ENCODE measurements at regions not wholly inside any gene's neighbourhood (a gene's known extent, or its start where the extent isn't known, plus 50 kb on each side); places are given as distances from the start of the nearest gene placed in this dataset.
"Not testable (repeated sequence)": the region's sequence is repeated elsewhere in the genome, so short reads cannot be mapped to it uniquely, and the experiment has no call there.

DNA sequence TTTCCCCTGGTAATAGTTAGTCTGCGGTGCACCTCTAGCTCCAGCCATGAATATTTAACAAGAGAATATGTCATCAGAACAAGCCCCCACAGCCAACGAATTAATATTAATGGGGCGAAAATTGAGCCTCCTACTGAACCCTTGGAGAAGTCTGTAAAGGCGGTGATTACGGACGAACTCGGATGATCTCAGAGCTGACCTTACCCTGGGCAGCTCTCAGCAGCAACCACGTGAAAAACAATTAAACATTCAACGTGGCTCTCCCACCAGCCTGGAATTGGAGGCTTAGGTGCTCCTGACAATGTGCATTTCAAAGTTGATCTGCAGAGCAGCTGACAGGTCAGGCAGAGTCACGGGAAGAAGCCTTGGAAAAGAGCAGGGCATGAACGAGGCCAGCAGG is 407.6 kb upstream of the MYT1L start:
- intact Hi-C loops (cut with DNase I): no loop called here
- DNase-seq: no peak

GRCh38 chr2:2738276-2738675 is 407.2 kb upstream of the MYT1L start:
- no peak for DNase-seq
- intact Hi-C loops (cut with DNase I): no loop called here

GRCh38 chr2:2735041-2735440 is 404.0 kb upstream of the MYT1L start:
- intact Hi-C loops (cut with DNase I): no loop called here
- no peak for DNase-seq

DNA sequence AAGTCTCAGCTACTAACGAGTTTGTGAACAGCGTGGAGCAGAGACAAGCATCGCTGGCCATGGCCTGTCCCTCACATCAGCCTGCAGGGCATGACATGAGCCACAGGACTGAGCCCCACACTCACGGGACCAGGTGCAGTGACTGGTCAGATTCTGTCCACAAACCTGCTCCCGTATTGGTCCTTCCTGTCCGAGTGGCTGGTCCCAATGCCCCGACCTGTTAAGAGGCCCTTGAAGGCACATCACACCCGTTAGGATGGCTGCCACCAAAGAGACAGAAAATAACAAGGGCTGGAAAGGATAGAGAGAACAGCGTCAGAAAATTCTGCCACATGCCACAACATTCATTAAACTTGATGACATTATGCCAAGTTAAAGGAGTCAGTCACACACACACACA is 403.2 kb upstream of the MYT1L start:
- intact Hi-C loops (cut with DNase I): no loop called here
- DNase-seq: no peak

DNA sequence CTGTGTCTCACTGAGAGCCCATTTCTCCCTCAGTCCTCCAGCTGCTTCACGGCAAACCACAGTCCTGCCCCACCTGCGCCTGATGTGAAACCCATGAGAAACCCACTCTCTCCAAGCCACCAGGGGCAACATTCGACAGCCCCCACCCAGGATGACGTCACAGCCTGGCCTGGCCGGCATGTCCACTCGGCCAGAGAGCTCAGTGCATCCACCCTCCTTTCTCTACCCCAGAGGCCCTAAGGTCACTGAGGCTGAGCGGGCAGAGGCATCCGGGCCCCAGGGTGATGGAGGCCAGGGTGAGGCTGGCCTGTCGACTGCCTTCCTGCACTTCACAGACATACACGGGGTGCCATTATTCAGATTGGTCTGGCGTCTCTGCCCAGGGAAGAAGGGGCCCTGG is 402.7 kb upstream of the MYT1L start:
- intact Hi-C loops (cut with DNase I): no loop called here
- DNase-seq: no peak

DNA sequence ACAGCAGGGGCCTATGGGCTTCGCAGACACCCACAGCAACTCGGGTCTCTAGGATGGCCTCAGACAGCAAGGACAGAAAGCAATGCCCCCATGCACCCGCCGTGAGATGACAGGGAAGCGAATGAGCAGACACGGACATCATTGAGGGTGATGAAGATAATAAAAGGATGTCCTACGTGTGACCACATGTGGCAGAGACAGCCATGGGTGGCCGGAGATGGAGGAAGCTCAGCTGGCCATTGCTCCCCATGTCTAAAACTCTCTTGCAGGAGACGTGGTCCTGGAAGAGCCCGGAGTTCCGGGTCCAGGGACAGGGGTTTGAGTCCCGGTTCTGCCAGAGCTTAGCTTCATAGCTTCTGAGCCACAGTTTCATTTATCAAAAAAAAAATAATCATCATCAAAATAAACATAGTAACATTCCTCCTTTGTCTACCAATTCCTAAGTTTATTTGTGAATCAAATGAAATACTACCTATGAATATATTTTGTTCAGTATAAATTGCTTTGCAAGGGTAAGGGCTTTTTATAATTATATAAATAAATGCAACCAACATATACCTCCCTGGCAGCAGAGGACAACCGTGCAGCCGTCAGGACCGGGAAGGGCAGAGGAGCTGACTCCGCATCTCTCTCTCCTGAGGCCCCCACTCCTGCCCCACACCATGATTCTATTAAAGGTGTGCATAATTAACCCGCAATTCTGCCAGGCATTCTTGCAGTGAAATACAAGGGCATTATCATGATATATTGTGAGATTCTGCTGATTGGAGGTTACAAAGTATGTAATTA is 401.4 kb upstream of the MYT1L start:
- intact Hi-C loops (cut with DNase I): no loop called here
- no peak for DNase-seq

- intact Hi-C loops (cut with DNase I): no loop called here
- no peak for DNase-seq
These were observed 400.8 kb upstream of the MYT1L start for GRCh38 chr2:2731816-2732284.

DNA sequence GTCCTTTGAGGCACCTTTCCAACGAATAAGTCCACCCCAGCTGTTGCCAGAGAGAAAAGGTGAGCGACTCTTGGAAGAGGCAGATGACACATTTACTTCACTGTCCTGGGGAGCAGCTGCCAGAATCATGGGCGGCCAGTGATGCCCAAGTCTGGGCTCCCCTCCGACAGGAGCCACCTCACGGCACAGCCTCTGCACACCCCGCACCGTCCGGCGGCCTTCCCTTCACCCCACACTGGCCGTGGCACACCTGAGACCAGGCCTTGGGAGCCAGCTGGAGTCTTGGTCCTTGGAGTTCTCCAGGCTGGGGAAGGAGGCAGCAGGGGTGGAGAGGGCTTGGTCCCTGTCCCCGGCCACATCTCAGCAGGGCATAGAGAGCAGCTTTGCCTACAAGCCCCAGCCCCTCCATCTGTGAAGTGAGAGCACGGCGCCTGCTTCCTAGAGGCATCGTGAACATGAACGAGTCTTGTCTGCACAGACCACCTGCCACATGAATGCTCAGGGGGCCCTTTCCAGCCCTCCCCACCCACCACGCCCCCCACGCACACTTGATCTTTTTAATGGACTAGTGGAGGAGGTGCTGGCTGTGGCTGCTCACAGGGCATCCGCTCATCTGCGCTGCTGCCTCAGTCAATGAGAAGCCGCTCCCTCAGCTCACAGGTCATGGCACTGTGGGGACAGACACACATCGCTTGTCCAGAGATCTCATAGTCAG is 400.2 kb upstream of the MYT1L start:
- no peak for DNase-seq
- intact Hi-C loops (cut with DNase I): no loop called here

DNA sequence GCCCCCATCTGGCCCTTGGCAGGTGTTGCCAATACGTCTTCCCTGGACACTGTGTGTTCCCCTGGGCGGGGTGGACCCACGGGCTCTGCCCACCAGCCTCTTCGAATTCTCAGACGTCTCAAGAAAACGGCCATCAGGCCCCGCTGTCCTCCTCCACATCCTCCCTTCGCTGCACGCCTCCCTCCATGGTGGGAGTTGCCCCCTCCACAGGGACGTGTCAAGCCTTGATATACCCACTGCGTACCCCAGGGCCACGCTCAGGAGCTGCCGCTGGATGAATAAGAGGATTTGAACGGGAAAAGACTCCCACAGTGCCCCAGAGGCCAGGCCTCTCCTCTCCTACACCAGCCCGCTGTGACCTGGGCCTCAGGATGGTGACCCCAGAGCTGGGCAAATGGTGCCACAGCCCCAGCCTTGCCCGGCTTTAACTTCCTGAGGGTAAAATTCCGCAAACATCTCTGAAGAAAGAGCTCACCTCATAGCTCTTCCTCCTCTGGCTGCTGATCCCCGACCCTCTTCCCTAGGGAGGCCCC is 399.3 kb upstream of the MYT1L start:
- intact Hi-C loops (cut with DNase I): no loop called here
- DNase-seq: no peak

GRCh38 chr2:2729246-2729645 is 398.2 kb upstream of the MYT1L start:
- DNase-seq: no peak
- intact Hi-C loops (cut with DNase I): no loop called here

GRCh38 chr2:2728635-2729034 is 397.6 kb upstream of the MYT1L start:
- no peak for DNase-seq
- intact Hi-C loops (cut with DNase I): no loop called here

DNA sequence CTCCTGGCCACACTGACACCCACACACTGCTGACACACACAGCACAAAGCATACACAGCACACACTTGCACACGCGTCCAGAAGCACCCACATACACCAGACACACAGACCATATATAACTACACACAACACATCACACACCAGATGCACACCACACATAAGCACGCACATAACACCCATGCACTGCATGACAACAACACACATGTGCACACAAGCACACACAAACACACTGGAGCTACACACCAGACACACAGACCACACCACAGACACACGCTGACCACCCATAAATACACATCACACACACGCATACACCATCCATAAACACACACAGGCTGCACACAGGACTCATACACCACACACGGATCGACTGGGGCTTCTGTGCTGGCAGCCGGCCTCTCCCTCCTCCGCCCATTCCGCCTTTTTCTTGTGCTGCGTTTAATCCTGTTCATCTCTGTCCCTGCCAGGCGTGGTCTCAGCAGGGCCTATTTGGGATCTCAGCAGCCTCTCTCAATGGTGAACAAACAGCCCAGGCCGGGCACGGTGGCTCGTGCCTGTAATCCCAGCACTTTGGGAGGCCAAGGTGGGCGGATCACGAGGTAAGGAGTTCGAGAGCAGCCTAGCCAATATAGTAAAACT is 396.9 kb upstream of the MYT1L start:
- DNase-seq: no peak
- intact Hi-C loops (cut with DNase I): no loop called here

GRCh38 chr2:2726163-2726562 is 395.1 kb upstream of the MYT1L start:
- DNase-seq: no peak
- intact Hi-C loops (cut with DNase I): no loop called here

DNA sequence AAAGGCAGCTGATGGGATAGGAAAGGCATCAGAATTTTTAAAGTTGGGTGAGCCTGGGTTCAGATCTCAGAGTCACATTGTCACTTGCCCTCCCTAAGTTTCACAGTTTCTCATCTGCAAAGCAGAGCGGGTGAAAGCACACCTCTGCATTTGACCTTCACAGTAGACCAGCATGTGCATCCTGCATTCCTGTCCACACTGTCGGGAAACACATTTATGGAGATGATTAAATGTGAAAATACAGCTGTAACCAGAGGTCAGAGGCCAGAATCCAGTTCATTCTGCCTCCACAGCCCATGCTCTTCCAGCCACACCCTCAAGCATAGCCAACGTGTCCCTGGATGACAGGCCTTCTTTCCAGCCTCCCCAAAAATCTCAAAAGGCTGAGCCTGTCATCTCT is 392.0 kb upstream of the MYT1L start:
- intact Hi-C loops (cut with DNase I): no loop called here
- DNase-seq: no peak

DNA sequence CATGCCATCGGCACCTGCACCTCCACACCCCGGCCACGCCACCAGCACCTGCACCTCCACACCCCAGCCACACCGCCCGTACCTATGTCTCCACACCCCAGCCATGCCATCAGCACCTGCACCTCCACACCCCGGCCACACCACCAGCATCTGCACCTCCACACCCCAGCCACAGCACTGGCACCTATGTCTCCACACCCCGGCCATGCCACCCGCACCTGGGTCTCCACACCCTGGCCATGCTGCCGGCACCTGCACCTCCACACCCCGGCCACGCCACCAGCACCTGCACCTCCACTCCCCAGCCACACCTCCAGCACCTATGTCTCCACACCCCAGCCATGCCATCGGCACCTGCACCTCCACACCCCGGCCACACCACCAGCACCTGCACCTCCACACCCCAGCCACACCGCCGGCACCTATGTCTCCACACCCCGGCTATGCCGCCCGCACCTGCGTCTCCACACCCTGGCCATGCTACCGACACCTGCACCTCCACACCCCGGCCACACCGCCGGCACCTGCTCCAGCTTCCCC is 390.3 kb upstream of the MYT1L start:
- no peak for DNase-seq
- intact Hi-C loops (cut with DNase I): no loop called here

DNA sequence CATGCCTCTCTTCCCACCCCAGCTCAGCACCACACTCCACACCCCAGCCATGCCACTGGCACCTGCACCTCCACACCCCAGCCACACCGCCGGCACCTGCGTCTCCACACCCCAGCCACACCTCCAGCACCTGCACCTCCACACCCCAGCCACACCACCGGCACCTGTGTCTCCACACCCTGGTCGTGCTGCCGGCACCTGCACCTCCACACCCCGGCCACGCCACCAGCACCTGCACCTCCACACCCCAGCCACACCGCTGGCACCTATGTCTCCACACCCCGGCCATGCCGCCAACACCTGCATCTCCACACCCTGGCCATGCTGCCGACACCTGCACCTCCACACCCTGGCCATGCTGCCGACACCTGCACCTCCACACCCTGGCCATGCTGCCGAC is 389.7 kb upstream of the MYT1L start:
- intact Hi-C loops (cut with DNase I); DNase-seq: not testable (repeated sequence)

GRCh38 chr2:2720351-2720750 is 389.3 kb upstream of the MYT1L start:
- DNase-seq: peak in 38 of 42 donors; percentile 9 to 80 (median 54)
- intact Hi-C loops (cut with DNase I): no loop called here

- intact Hi-C loops (cut with DNase I): no loop called here
- DNase-seq: peak in 31 of 42 donors; percentile 23 to 78 (median 53)
These were observed 388.7 kb upstream of the MYT1L start for GRCh38 chr2:2719781-2720180.

GRCh38 chr2:2719015-2719414 is 387.9 kb upstream of the MYT1L start:
- DNase-seq: no peak
- intact Hi-C loops (cut with DNase I): no loop called here

DNA sequence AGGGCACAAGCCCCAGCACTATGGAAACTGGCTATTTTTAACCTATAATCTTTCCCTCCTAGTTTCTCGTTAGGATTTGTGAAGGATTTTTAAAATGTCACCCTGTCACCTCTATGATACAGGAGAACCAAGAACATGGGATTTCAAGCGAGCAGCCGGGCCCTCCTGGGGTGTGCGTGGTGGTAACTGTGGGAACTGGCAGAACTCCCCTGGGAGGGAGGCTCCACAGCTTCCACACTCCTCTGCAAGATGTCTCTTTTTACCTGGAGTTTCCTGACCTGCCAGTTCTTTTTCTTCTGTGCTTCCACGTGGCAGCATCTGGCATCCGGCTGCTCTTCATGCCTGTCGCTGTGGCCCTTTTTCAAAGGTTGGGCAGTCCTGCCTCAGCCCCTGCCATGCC is 386.3 kb upstream of the MYT1L start:
- DNase-seq: peak in 17 of 42 donors; percentile 19 to 62 (median 35)
- intact Hi-C loops (cut with DNase I): no loop called here
